Cortex of kidney (tissue), 1 donor: ENCODE measurements at regions not wholly inside any gene's neighbourhood (a gene's known extent, or its start where the extent isn't known, plus 50 kb on each side); places are given as distances from the start of the nearest gene placed in this dataset.
"Not testable (repeated sequence)": the region's sequence is repeated elsewhere in the genome, so short reads cannot be mapped to it uniquely, and the experiment has no call there.

Experiments
- DNase-seq: peaks from one replicate; lab custom pipeline; 2025; lab: John Stamatoyannopoulos, UW

- DNase-seq: no peak
Measured at GRCh38 chr20:60097285-60097684, 139.1 kb downstream of the CDH26 start.

- no peak for DNase-seq
Measured at GRCh38 chr20:60100780-60101179, 142.6 kb downstream of the CDH26 start.

GRCh38 chr20:60101201-60101890 lies 143.1 kb downstream of the CDH26 start:
- DNase-seq: no peak

GRCh38 chr20:60101891-60102281 lies 143.7 kb downstream of the CDH26 start:
- no peak for DNase-seq

- no peak for DNase-seq
Measured at GRCh38 chr20:60102665-60103210, 144.5 kb downstream of the CDH26 start.

GRCh38 chr20:60104993-60105803 lies 147.0 kb downstream of the CDH26 start:
- DNase-seq: no peak

- DNase-seq: not testable (repeated sequence)
Measured at GRCh38 chr20:60106186-60106585, 148.0 kb downstream of the CDH26 start.

- DNase-seq: no peak
Measured at GRCh38 chr20:60107621-60108390, 149.6 kb downstream of the CDH26 start.

GRCh38 chr20:60108397-60108796 lies 150.2 kb downstream of the CDH26 start:
- no peak for DNase-seq

GRCh38 chr20:60113024-60113724 lies 155.0 kb downstream of the CDH26 start:
- DNase-seq: no peak

GRCh38 chr20:60113771-60114170 lies 155.5 kb downstream of the CDH26 start:
- DNase-seq: no peak

- DNase-seq: no peak
Measured at GRCh38 chr20:60115451-60115850, 157.2 kb downstream of the CDH26 start.

GRCh38 chr20:60116128-60116909 lies 158.1 kb downstream of the CDH26 start:
- DNase-seq: no peak

GRCh38 chr20:60117065-60117464 lies 158.8 kb downstream of the CDH26 start:
- no peak for DNase-seq

- DNase-seq: no peak
Measured at GRCh38 chr20:60121903-60122302, 163.7 kb downstream of the CDH26 start.

- DNase-seq: no peak
Measured at GRCh38 chr20:60122671-60123070, 164.4 kb downstream of the CDH26 start.

- no peak for DNase-seq
Measured at GRCh38 chr20:60123096-60123495, 164.9 kb downstream of the CDH26 start.

GRCh38 chr20:60123652-60124051 lies 165.4 kb downstream of the CDH26 start:
- no peak for DNase-seq

GRCh38 chr20:60124776-60125381 lies 166.7 kb downstream of the CDH26 start:
- no peak for DNase-seq

- no peak for DNase-seq
Measured at GRCh38 chr20:60125513-60125912, 167.3 kb downstream of the CDH26 start.

- no peak for DNase-seq
Measured at GRCh38 chr20:60126975-60127374, 168.8 kb downstream of the CDH26 start.
